ELF-1 (cell line): ENCODE measurements at regions not wholly inside any gene's neighbourhood (a gene's known extent, or its start where the extent isn't known, plus 50 kb on each side); places are given as distances from the start of the nearest gene placed in this dataset.

Experiments used
- DNase-seq: peaks from one replicate; pipeline ENCODE4 v3.0.0-alpha.2; 2016; ENCODE audit warnings: low read depth, low spot score

- no peak for DNase-seq
These were observed 377.6 kb downstream of the RND3 start for GRCh38 chr2:150109912-150110311.

- no peak for DNase-seq
These were observed 378.4 kb downstream of the RND3 start for GRCh38 chr2:150109028-150109427.

- no peak for DNase-seq
These were observed 379.7 kb downstream of the RND3 start for GRCh38 chr2:150107816-150108215.

- no peak for DNase-seq
These were observed 380.3 kb downstream of the RND3 start for GRCh38 chr2:150107170-150107569.

- no peak for DNase-seq
These were observed 385.5 kb downstream of the RND3 start for GRCh38 chr2:150101947-150102346.

GRCh38 chr2:150100834-150101233 is 386.6 kb downstream of the RND3 start:
- no peak for DNase-seq

GRCh38 chr2:150100336-150100735 is 387.1 kb downstream of the RND3 start:
- no peak for DNase-seq

GRCh38 chr2:150099805-150100204 is 387.7 kb downstream of the RND3 start:
- no peak for DNase-seq

- DNase-seq = no peak
These were observed 389.5 kb downstream of the RND3 start for GRCh38 chr2:150097901-150098531.

- no peak for DNase-seq
These were observed 390.1 kb downstream of the RND3 start for GRCh38 chr2:150097402-150097801.

- DNase-seq = no peak
These were observed 391.9 kb downstream of the RND3 start for GRCh38 chr2:150095361-150096095.

- DNase-seq = no peak
These were observed 395.6 kb downstream of the RND3 start for GRCh38 chr2:150091846-150092245.

GRCh38 chr2:150090031-150090430 is 397.4 kb downstream of the RND3 start:
- DNase-seq = peak; percentile 20

GRCh38 chr2:150088538-150088937 is 398.9 kb downstream of the RND3 start:
- DNase-seq = peak; percentile 6

GRCh38 chr2:150085478-150085877 is 402.0 kb downstream of the RND3 start:
- no peak for DNase-seq

- no peak for DNase-seq
These were observed 405.5 kb downstream of the RND3 start for GRCh38 chr2:150081775-150082481.

- no peak for DNase-seq
These were observed 411.2 kb downstream of the RND3 start for GRCh38 chr2:150076281-150076680.

GRCh38 chr2:150075831-150076230 is 411.6 kb downstream of the RND3 start:
- DNase-seq = no peak

GRCh38 chr2:150066490-150066889 is 421.0 kb downstream of the RND3 start:
- no peak for DNase-seq

GRCh38 chr2:150063931-150064548 is 423.4 kb downstream of the RND3 start:
- peak; percentile 37 for DNase-seq

GRCh38 chr2:150063432-150063889 is 424.0 kb downstream of the RND3 start:
- no peak for DNase-seq

- no peak for DNase-seq
These were observed 425.1 kb downstream of the RND3 start for GRCh38 chr2:150062416-150062815.
